WTC11 (cell line): ENCODE measurements at regions not wholly inside any gene's neighbourhood (a gene's known extent, or its start where the extent isn't known, plus 50 kb on each side); places are given as distances from the start of the nearest gene placed in this dataset.

ENCODE experiments used
- ATAC-seq: fragments of 200-7000 bp; cut with Tn5 transposase; 2 replicates; pipeline ENCODE4 v1.10.0; 2021; ENCODE audit warnings: mild to moderate bottlenecking, moderate library complexity
- CTCF ChIA-PET: fragments of 300-600 bp; sonication (Branson Sonifier 250); formaldehyde crosslinking; loops from one replicate; lab custom pipeline; 2021; ENCODE audit warnings: antibody characterized with exemption; lab: Charles Lee
- POLR2A ChIA-PET: fragments of 350-600 bp; sonication (Branson Sonifier 250); formaldehyde crosslinking; loops from one replicate; lab custom pipeline; 2021; ENCODE audit warnings: antibody characterized with exemption; lab: Charles Lee
- DNase-seq: peaks from one replicate; pipeline ENCODE4 v3.0.0; 2021; ENCODE audit warnings: low spot score
- H3K27ac Mint-ChIP-seq: 2 replicates; pipeline ENCODE4 v1.8.0; 2021; ENCODE audit warnings: mixed read lengths
- H3K27me3 Mint-ChIP-seq: 2 replicates; pipeline ENCODE4 v1.8.0; 2021; ENCODE audit warnings: low read depth, mild to moderate bottlenecking, moderate library complexity, mixed read lengths
- H3K36me3 Mint-ChIP-seq: 2 replicates; pipeline ENCODE4 v1.8.0; 2021; ENCODE audit warnings: mixed read lengths
- H3K4me1 Mint-ChIP-seq: 2 replicates; pipeline ENCODE4 v1.8.0; 2022; ENCODE audit warnings: mixed read lengths
- H3K4me3 Mint-ChIP-seq: 2 replicates; pipeline ENCODE4 v1.8.0; 2021; ENCODE audit warnings: mild to moderate bottlenecking, moderate library complexity, mixed read lengths
- H3K9me3 Mint-ChIP-seq: 2 replicates; pipeline ENCODE4 v1.8.0; 2021; ENCODE audit warnings: mixed read lengths
- AFF4 ChIP-seq: sonication (generic); formaldehyde crosslinking; IDR thresholded peaks from 2 replicates; pipeline ENCODE4 v1.8.1; 2023; ENCODE audit warnings: mild to moderate bottlenecking, missing genetic modification reagents, borderline replicate concordance
- ATF6 ChIP-seq: sonication (generic); formaldehyde crosslinking; IDR thresholded peaks from 2 replicates; pipeline ENCODE4 v1.8.1; 2023; ENCODE audit warnings: mild to moderate bottlenecking, missing genetic modification reagents
- ELF4 ChIP-seq: sonication (generic); formaldehyde crosslinking; IDR thresholded peaks from 2 replicates; pipeline ENCODE4 v1.8.1; 2022; ENCODE audit warnings: low read depth, mild to moderate bottlenecking, moderate library complexity, missing genetic modification reagents
- ESRRA ChIP-seq: sonication (generic); formaldehyde crosslinking; IDR thresholded peaks from 2 replicates; pipeline ENCODE4 v1.8.1; 2022; ENCODE audit warnings: mild to moderate bottlenecking, missing genetic modification reagents, borderline replicate concordance
- FOXJ3 ChIP-seq: sonication (generic); formaldehyde crosslinking; IDR thresholded peaks from 2 replicates; pipeline ENCODE4 v1.9.0; 2021; ENCODE audit warnings: missing genetic modification reagents, mild to moderate bottlenecking, borderline replicate concordance
- GABPB1 ChIP-seq: sonication (generic); formaldehyde crosslinking; IDR thresholded peaks from 2 replicates; pipeline ENCODE4 v1.8.1; 2023; ENCODE audit warnings: mild to moderate bottlenecking, missing genetic modification reagents
- HMGXB4 ChIP-seq: sonication (generic); formaldehyde crosslinking; IDR thresholded peaks from 2 replicates; pipeline ENCODE4 v1.8.1; 2023; ENCODE audit warnings: mild to moderate bottlenecking, moderate library complexity, missing genetic modification reagents
- KAT7 ChIP-seq: sonication (generic); formaldehyde crosslinking; IDR thresholded peaks from 2 replicates; pipeline ENCODE4 v1.8.1; 2023; ENCODE audit warnings: missing genetic modification reagents, mild to moderate bottlenecking, borderline replicate concordance
- MXD4 ChIP-seq: fragments of 250-450 bp; sonication (Bioruptor Pico); IDR thresholded peaks from 2 replicates; pipeline ENCODE4 v1.8.0; 2021; ENCODE audit warnings: mild to moderate bottlenecking, moderate library complexity, borderline replicate concordance
- OVOL2 ChIP-seq: fragments of 250-450 bp; sonication (Bioruptor Pico); IDR thresholded peaks from 2 replicates; pipeline ENCODE4 v1.9.0; 2021; ENCODE audit warnings: mild to moderate bottlenecking, borderline replicate concordance
- SOX15 ChIP-seq: fragments of 250-450 bp; sonication (Bioruptor Pico); IDR thresholded peaks from 2 replicates; pipeline ENCODE4 v1.9.0; 2021; ENCODE audit warnings: mild to moderate bottlenecking
- SP1 ChIP-seq: sonication (generic); formaldehyde crosslinking; conservative IDR thresholded peaks from 2 replicates; pipeline ENCODE4 v1.8.1; 2022; ENCODE audit warnings: missing genetic modification reagents
- TEAD1 ChIP-seq: sonication (generic); formaldehyde crosslinking; IDR thresholded peaks from 2 replicates; pipeline ENCODE4 v1.8.0; 2022; ENCODE audit warnings: mild to moderate bottlenecking, missing genetic modification reagents
- USF2 ChIP-seq: sonication (generic); formaldehyde crosslinking; IDR thresholded peaks from 2 replicates; pipeline ENCODE4 v1.8.1; 2023; ENCODE audit warnings: mild to moderate bottlenecking, missing genetic modification reagents, moderate library complexity
- ZBTB21 ChIP-seq: sonication (generic); formaldehyde crosslinking; IDR thresholded peaks from 2 replicates; pipeline ENCODE4 v1.8.1; 2023; ENCODE audit warnings: mild to moderate bottlenecking, missing genetic modification reagents, borderline replicate concordance
- ZNF138 ChIP-seq: sonication (generic); formaldehyde crosslinking; conservative IDR thresholded peaks from 2 replicates; pipeline ENCODE4 v1.8.1; 2022; ENCODE audit warnings: mild to moderate bottlenecking, moderate library complexity, missing genetic modification reagents
- ZNF219 ChIP-seq: sonication (generic); formaldehyde crosslinking; IDR thresholded peaks from 2 replicates; pipeline ENCODE4 v1.8.0; 2023; ENCODE audit warnings: missing genetic modification reagents, mild to moderate bottlenecking, borderline replicate concordance
- ZNF263 ChIP-seq: sonication (generic); formaldehyde crosslinking; IDR thresholded peaks from 2 replicates; pipeline ENCODE4 v1.8.1; 2022; ENCODE audit warnings: low read depth, mild to moderate bottlenecking, moderate library complexity, missing genetic modification reagents
- ZNF281 ChIP-seq: sonication (generic); formaldehyde crosslinking; IDR thresholded peaks from 2 replicates; pipeline ENCODE4 v1.8.0; 2023; ENCODE audit warnings: mild to moderate bottlenecking, missing genetic modification reagents
- ZNF396 ChIP-seq: fragments of 250-450 bp; sonication (Bioruptor Pico); IDR thresholded peaks from 2 replicates; pipeline ENCODE4 v1.8.0; 2021; ENCODE audit warnings: mild to moderate bottlenecking, moderate library complexity, borderline replicate concordance
- ZNF416 ChIP-seq: fragments of 250-450 bp; sonication (Bioruptor Pico); IDR thresholded peaks from 2 replicates; pipeline ENCODE4 v1.9.0; 2021; ENCODE audit warnings: mild to moderate bottlenecking, inconsistent platforms

- Mint-ChIP-seq H3K9me3 (peaks cover 17% of the 10 kb centered on the region), H3K4me3 (no peak overlapping the region), H3K27me3 (peaks cover 1% of the 10 kb centered on the region; the same call in 1 of the 2 replicates), H3K4me1 (peaks cover 28% of the 10 kb centered on the region), H3K36me3 (peaks cover 12% of the 10 kb centered on the region), H3K27ac (no peak overlapping the region)
- ATAC-seq (no peak), DNase-seq (no peak)
- POLR2A ChIA-PET, result no interaction called here
- TF ChIP-seq SP1 (no peak), GABPB1 (no peak), TEAD1 (CRISPR knock-in tag) (no peak)
- CTCF ChIA-PET, result interaction anchor here (0.8 to 1.8 kb wide), 2 partner anchors 18 to 379 kb away, joined by 3 to 5 read pairs; no protein-coding TSS in a partner anchor
These were observed 131.1 kb upstream of the TMEM106B start for GRCh38 chr7:12080006-12080405.

- no peaks in the 10 kb centered on the region for H3K36me3 Mint-ChIP-seq
- no peaks in the 10 kb centered on the region for H3K27me3 Mint-ChIP-seq
- H3K9me3 Mint-ChIP-seq, result no peaks in the 10 kb centered on the region
- DNase-seq (no peak), ATAC-seq (no peak)
- ChIA-PET CTCF (no interaction called here), POLR2A (no interaction called here)
- peaks cover 15% of the 10 kb centered on the region for H3K4me1 Mint-ChIP-seq
- no peak overlapping the region for H3K27ac Mint-ChIP-seq
- no peak overlapping the region for H3K4me3 Mint-ChIP-seq
- TF ChIP-seq ZNF219, result no peak
- TF ChIP-seq USF2 (CRISPR knock-in tag), result no peak
- no peak for TF ChIP-seq SOX15
- TF ChIP-seq ATF6 (CRISPR knock-in tag), result no peak
- no peak for TF ChIP-seq ZNF263 (CRISPR knock-in tag)
- TF ChIP-seq ELF4 (CRISPR knock-in tag), result no peak
- TF ChIP-seq MXD4 (CRISPR knock-in tag), result no peak
- no peak for TF ChIP-seq OVOL2 (CRISPR knock-in tag)
- TF ChIP-seq ZBTB21, result no peak
- no peak for TF ChIP-seq ZNF138 (CRISPR knock-in tag)
- no peak for TF ChIP-seq ESRRA (CRISPR knock-in tag)
- TF ChIP-seq AFF4 (CRISPR knock-in tag), result no peak
These were observed 125.6 kb upstream of the TMEM106B start for GRCh38 chr7:12085516-12085915.

GRCh38 chr7:12089951-12090756, 120.9 kb upstream of the TMEM106B start:
- CTCF ChIA-PET, result interaction anchor here (1.7 kb wide), 1 partner anchor 20 kb away, joined by 5 read pairs; no protein-coding TSS in a partner anchor
- DNase-seq (no peak), ATAC-seq (no peak)
- Mint-ChIP-seq H3K4me1 (peaks cover 27% of the 10 kb centered on the region), H3K4me3 (no peak overlapping the region), H3K27ac (no peak overlapping the region), H3K36me3 (no peaks in the 10 kb centered on the region), H3K9me3 (no peaks in the 10 kb centered on the region), H3K27me3 (peaks cover 3% of the 10 kb centered on the region; the same call in 1 of the 2 replicates)
- POLR2A ChIA-PET, result no interaction called here
- TF ChIP-seq ZNF396 (no peak), ZNF416 (CRISPR knock-in tag) (no peak), KAT7 (CRISPR knock-in tag) (no peak), ZNF281 (CRISPR knock-in tag) (no peak), FOXJ3 (no peak), HMGXB4 (no peak)
